MCF 10A (cell line): ENCODE measurements at regions not wholly inside any gene's neighbourhood (a gene's known extent, or its start where the extent isn't known, plus 50 kb on each side); places are given as distances from the start of the nearest gene placed in this dataset.
A peak's percentile ranks its signal among the peaks of the same experiment; 100 is the strongest.

ENCODE experiments used
- BruUV-seq: library from RNA; stranded (reverse); fragments of 400-500 nt; replicated peaks from 2 replicates; lab custom pipeline; 2021; lab: Mats Ljungman, UMichigan
- CTCF ChIA-PET: fragments of 300-600 bp; sonication (Branson Sonifier 250); formaldehyde crosslinking; extraction: SDS; loops from one replicate; lab custom pipeline; 2021; ENCODE audit warnings: antibody characterized with exemption, inconsistent platforms; lab: Yijun Ruan, JAX
- POLR2A ChIA-PET: fragments of 300-600, 350-650 bp; sonication (Branson Sonifier 250); formaldehyde crosslinking; extraction: SDS; loops from one replicate; lab custom pipeline; 2020; ENCODE audit warnings: antibody characterized with exemption, inconsistent platforms; lab: Yijun Ruan, JAX
- DNase-seq: peaks from one replicate; pipeline ENCODE4 v3.0.0-alpha.2; 2018; ENCODE audit not compliant: unreplicated experiment
- H3K27ac Mint-ChIP-seq: one replicate; pipeline ENCODE4 v1.8.0; 2022; ENCODE audit warnings: mild to moderate bottlenecking, low read depth, mixed read lengths; ENCODE audit not compliant: unreplicated experiment
- H3K27me3 Mint-ChIP-seq: one replicate; pipeline ENCODE4 v1.8.0; 2022; ENCODE audit warnings: mixed read lengths; ENCODE audit not compliant: insufficient read depth, unreplicated experiment
- H3K36me3 Mint-ChIP-seq: one replicate; pipeline ENCODE4 v1.8.0; 2022; ENCODE audit warnings: mild to moderate bottlenecking, moderate library complexity, mixed read lengths; ENCODE audit not compliant: insufficient read depth, unreplicated experiment
- H3K4me1 Mint-ChIP-seq: one replicate; pipeline ENCODE4 v1.8.0; 2022; ENCODE audit warnings: mixed read lengths; ENCODE audit not compliant: insufficient read depth, unreplicated experiment
- H3K4me3 Mint-ChIP-seq: one replicate; pipeline ENCODE4 v1.8.0; 2022; ENCODE audit warnings: mild to moderate bottlenecking, moderate library complexity, mixed read lengths; ENCODE audit not compliant: unreplicated experiment
- H3K9me3 Mint-ChIP-seq: one replicate; pipeline ENCODE4 v1.8.0; 2022; ENCODE audit warnings: mixed read lengths; ENCODE audit not compliant: unreplicated experiment
- intact Hi-C: fragments of 100-400 bp; cut with micrococcal nuclease; formaldehyde crosslinking; loops from 2 replicates; pipeline ENCODE4 v1.14.1; 2022
- TF ChIP-seq, protein P1 (sequence below): fragments of 200-600 bp; IDR thresholded peaks from one replicate; pipeline ENCODE4 v1.8.0; 2022; ENCODE audit warnings: antibody characterized with exemption, mild to moderate bottlenecking; ENCODE audit not compliant: unreplicated experiment

DNA sequence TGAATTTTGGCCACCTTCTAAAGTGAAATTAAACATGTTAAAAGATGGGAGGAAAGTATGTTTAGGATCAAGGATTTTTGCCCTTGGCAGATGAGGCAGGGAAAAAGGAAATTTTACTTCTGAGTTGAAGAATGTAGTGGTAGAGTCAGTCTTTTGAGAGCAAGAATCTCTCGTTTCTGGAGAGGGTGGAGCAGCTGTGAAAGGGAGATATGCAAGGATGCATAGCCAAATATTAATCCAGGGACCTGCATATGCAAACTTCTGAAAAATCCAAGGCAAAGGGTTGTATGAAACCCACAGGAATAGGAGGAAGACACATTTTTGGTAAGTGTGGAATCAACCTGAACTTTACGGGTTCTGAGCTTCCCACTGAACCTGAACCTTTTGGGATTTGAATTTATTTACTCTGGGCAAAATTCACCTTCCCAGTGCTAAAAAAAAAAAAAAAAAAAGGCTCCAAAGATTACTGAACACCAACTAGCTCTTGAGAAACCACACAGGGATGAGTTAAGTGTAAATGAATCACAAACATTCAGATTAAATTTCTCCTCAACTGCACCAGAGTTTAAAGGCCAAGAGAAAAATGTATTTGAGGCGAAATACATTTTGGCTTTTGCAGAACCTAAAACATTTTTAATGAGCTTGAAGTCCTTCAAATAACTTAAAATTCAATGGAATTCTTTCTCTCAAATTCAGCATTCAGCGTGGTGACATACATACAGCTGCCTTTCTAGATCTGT is 187.1 kb upstream of the CDKN3 start:
- Mint-ChIP-seq H3K27ac (peak overlapping the region; percentile 92), H3K4me1 (peaks cover 52% of the 10 kb centered on the region), H3K27me3 (no peaks in the 10 kb centered on the region), H3K9me3 (no peaks in the 10 kb centered on the region), H3K4me3 (peak overlapping the region; percentile 22), H3K36me3 (no peaks in the 10 kb centered on the region)
- BruUV-seq: no TSS peak
- intact Hi-C loops: no loop called here
- TF ChIP-seq, protein P1, sequence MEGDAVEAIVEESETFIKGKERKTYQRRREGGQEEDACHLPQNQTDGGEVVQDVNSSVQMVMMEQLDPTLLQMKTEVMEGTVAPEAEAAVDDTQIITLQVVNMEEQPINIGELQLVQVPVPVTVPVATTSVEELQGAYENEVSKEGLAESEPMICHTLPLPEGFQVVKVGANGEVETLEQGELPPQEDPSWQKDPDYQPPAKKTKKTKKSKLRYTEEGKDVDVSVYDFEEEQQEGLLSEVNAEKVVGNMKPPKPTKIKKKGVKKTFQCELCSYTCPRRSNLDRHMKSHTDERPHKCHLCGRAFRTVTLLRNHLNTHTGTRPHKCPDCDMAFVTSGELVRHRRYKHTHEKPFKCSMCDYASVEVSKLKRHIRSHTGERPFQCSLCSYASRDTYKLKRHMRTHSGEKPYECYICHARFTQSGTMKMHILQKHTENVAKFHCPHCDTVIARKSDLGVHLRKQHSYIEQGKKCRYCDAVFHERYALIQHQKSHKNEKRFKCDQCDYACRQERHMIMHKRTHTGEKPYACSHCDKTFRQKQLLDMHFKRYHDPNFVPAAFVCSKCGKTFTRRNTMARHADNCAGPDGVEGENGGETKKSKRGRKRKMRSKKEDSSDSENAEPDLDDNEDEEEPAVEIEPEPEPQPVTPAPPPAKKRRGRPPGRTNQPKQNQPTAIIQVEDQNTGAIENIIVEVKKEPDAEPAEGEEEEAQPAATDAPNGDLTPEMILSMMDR: no peak
- CTCF ChIA-PET: interaction anchor here (0.6 to 1.8 kb wide), 5 partner anchors 26 to 120 kb away, joined by 3 to 7 read pairs (median 3); no protein-coding TSS in a partner anchor
- peak; percentile 48 for DNase-seq
- POLR2A ChIA-PET: interaction anchor here (0.6 to 3.2 kb wide), 11 partner anchors 10 to 936 kb away, joined by 3 to 9 read pairs (median 4); no protein-coding TSS in a partner anchor

DNA sequence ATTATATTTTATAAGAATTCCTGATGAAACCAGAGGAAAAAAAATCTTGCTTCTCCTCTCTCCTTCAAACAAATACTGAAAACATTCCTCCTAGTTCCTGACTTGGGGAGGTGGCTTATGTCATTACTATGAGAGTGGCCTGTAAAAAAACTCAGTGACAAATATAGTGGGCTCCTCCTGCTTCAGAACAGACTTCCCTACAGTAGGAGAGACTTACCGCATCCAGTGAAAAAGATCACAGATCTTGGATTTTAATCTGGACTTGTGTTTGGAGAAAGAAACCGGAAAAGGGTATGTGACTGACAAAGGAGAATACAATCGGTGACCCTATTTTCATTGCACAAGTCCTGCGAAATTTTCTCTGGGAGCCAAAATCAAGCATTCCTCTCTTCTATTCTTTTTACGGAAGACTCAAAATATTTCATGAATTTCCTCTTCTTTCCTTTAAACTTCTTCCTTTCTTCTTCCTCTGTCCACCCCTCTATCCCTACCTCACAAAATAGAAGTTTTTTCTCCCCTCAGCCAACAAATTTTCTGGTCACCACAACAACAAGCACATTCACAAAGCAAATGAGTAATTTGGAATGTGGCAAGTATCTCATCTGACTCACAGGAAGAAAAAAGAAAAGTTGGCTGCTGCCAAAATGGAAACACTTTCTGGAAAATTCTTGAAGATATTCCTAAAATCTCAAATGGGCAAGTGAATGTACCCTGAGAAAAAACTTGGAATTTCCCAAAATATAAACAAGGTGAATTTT is 185.1 kb upstream of the CDKN3 start:
- TSS peak; percentile 95 for BruUV-seq
- H3K4me1 Mint-ChIP-seq: peaks cover 38% of the 10 kb centered on the region
- DNase-seq: peak; percentile 82

DNA sequence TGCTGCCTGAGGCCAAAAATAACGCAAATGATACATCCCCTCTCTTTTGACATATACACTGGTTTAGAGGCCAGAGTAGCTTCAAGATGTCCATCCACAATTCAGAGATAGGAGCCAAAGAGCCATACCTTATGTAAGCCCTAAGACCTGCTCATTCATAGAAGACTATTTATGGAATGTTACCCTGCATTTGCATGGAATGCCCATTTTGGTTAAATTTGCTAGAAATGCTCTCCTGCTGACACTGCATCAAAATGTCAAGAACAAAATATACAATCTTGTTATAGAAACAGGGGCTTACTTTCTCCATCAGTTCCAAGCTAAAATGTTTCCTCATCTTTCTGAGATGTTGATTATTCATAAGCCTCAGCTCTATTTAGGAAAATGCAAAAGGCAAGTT is 183.3 kb upstream of the CDKN3 start:
- TF ChIP-seq, protein P1: no peak
- ChIA-PET CTCF (no interaction called here), POLR2A (no interaction called here)
- Mint-ChIP-seq H3K27me3 (no peaks in the 10 kb centered on the region), H3K27ac (no peak overlapping the region), H3K4me3 (no peak overlapping the region), H3K4me1 (peaks cover 24% of the 10 kb centered on the region), H3K36me3 (no peaks in the 10 kb centered on the region), H3K9me3 (no peaks in the 10 kb centered on the region)
- intact Hi-C loops: no loop called here
- BruUV-seq: no TSS peak
- DNase-seq: no peak

More for the DNA sequence above, 185.1 kb upstream of the CDKN3 start:
- Mint-ChIP-seq H3K27ac (peak overlapping the region; percentile 92), H3K4me3 (peak overlapping the region; percentile 41), H3K27me3 (no peaks in the 10 kb centered on the region), H3K36me3 (no peaks in the 10 kb centered on the region), H3K9me3 (no peaks in the 10 kb centered on the region)
- ChIA-PET CTCF (no interaction called here), POLR2A (interaction anchor here (0.7 to 2.0 kb wide), 6 partner anchors 9 to 1932 kb away, joined by 3 to 9 read pairs (median 4); no protein-coding TSS in a partner anchor)
- intact Hi-C loops: loop anchor here (1.0 kb wide), 2 partner anchors 15 to 41 kb away; no protein-coding TSS in a partner anchor
- TF ChIP-seq, protein P1: no peak

DNA sequence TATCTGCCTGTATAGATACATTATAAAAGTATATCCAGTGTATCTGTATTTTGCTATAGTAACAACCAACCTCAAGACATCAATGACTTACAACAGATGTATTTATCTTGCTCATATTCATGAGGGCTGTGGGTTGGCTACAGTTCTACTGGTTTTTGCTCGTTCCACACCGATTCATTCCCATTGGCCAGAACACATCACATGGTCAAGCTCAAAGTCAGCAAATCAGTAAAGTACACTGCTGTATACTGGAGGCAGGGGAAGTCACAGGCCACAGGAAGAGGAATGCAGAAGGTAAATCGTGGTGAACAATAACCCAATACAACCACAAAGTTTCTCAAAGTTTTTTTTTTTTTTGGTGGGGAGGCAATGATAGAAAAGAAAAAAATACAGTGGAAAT is 180.0 kb upstream of the CDKN3 start:
- Mint-ChIP-seq H3K27me3 (no peaks in the 10 kb centered on the region), H3K9me3 (no peaks in the 10 kb centered on the region), H3K27ac (no peak overlapping the region), H3K4me1 (peaks cover 3% of the 10 kb centered on the region), H3K36me3 (no peaks in the 10 kb centered on the region), H3K4me3 (no peak overlapping the region)
- TF ChIP-seq, protein P1: no peak
- no TSS peak for BruUV-seq
- POLR2A ChIA-PET: interaction anchor here (1.2 kb wide), 1 partner anchor 9 kb away, joined by 3 read pairs; no protein-coding TSS in a partner anchor
- CTCF ChIA-PET: no interaction called here
- DNase-seq: no peak
- intact Hi-C loops: no loop called here
